GM21390 (cell line): ENCODE measurements at regions not wholly inside any gene's neighbourhood (a gene's known extent, or its start where the extent isn't known, plus 50 kb on each side); places are given as distances from the start of the nearest gene placed in this dataset.

Experiments
- ATAC-seq: cut with Tn5 transposase; IDR thresholded peaks from one replicate; pipeline ENCODE4 v1.9.1; 2021; ENCODE audit not compliant: unreplicated experiment

DNA sequence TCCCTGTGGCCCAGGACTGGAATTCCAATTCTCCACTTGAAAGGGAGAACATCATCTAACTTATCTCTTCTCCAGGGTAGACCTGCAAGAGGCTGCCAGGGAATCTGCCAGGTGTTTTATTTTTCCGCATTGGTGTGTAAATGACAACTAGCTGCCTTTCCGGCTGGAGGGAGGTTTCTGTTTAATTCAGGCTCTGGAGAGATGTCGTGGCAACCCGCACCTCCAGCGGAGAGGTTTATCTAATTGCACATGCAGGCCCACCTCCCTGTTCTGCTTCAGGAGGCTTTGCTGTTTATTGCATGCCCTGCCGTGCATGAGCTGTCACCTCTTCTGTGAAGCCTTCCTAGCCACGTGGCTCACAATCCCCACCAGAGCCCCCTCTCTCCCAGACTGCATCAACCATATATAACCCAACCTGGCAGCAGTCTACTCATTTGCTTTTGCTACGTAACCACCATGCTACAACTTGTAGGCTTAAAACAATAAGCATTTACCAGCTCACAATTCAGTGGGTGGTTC, 151.6 kb downstream of the C1orf94 start:
- no peak for ATAC-seq

DNA sequence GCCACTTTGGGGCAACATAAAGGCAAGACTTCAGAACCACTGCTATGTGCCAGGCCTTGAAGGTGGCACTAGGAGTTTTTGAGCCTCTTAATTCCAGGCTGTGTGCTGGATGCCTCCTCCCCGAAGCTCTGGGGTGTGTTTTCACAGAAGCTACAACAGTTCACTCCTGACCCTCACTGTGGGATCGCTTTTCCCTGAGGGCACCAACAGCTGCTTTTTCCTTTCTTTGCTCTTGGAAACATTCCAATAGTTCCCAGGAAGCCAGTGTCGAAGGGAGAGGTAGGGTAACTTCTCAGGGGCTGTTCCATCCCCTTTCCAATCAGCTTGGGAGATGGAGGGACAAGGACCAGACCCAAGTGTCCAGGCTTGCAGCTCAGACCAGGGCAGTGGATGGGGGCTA, 153.4 kb downstream of the C1orf94 start:
- no peak for ATAC-seq

DNA sequence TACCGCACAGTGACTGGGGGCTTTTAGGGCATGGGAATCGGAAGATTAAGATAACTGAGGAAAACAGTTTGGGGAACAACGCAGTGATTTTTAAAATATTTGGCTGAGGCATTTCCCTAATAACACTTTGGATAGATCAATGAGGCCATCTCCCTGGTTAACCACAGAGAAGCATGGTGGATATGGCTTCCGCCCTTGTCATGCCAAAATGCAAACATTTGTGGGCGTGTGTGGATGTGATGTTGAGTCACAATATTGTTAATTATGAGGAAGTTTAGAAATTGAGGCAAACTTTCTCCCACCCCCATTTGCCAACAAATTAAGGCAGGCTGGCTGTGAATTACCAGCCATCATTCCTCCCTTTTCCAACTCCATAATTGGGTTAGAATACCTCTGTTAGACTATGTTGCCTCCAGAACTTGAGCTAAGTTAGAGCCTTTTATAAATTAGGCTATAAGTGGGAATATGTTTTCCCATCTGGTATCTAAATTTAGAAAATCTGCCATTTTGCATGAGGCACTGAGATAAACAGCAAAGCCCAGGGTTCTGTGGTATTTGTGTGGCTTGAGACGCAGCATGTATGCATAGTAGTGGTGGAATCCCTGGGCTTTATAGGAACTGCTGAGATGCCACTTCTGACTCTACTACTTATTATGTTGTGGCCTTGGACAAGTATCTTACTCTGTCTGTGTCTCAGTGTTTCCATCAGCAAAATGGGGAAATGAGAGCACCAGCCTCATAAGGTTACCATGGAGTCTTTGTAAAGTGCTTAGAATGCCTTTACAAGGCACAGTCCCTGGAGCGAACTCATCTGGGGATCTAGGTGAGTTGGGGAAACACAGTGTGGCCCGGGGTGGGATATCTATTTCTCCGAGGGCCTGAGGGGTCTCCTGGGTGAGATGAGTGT, 154.6 kb downstream of the C1orf94 start:
- no peak for ATAC-seq

DNA sequence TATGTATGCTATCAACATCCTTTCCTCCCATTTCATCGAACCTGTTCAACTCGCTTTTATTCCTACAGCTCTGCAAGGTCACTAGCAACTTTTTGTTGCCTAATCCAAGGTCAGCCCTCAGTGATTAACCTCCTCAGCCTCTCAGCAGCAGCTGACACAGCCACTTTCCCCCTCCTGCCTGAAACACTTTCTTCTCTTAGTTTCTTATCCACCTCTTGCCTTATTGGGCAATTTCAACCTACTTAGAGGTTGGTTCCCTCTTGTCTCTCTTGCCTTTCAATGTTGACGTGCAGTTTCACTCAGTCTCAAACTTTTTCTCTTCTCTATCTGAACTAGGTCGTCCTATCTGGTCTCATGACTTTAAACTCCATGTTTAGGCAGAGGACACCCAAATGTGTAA, 156.3 kb downstream of the C1orf94 start:
- no peak for ATAC-seq

DNA sequence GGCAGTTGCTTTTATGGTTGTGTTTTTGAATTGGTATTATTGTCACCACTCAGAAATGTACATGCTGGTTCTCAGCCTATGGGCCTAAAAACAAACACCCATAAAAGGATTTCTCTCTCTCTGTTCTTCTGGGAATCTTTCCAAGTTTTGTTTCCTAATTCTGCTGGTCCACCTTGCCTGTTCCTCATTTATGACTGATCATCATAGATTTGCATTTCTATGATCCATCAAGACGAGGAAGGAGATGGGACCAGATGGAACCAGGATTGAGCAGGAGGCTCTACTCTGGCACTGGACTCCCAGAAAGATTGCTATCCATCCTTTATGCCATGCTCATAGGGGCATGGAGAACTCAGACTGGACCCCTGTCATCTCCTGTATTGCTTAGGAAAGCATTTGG, 162.2 kb downstream of the C1orf94 start:
- no peak for ATAC-seq

DNA sequence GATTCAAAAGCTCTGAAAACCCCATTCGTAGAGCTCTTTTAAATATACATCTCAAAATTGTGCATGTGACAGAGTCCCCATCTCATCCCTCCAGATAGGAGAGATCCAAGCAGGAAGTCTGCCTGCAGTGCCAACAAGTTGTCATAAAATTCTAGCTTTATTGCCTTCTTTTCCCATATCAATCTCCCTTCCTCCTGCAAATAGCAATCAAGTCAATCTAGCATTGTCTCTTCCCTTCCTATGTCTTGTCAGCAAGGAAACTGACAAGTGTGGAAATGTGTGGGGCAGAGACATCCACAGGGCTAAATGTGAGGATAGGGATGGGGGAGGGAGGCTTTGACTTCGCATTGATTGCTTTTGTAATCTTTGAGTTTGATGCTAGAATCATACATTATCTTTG, 165.2 kb downstream of the C1orf94 start:
- no peak for ATAC-seq

DNA sequence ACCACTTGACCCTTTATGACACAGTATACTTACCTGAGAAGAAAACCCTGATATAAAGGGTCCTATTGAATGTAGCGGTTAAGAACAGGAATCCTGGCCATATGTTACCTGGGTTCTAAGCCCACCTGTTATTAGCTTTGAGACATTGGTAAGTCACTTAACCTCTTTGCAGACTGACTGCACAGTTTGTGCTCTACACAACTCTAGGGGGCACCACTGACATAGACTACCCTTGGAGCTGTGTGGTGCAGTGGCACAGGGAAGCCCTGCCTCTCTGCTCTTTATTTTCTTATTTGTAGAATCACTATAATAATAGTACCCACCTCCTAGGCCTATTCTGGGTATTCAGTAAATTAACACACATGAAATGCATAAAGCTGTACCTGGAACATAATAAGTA, 165.6 kb downstream of the C1orf94 start:
- no peak for ATAC-seq

DNA sequence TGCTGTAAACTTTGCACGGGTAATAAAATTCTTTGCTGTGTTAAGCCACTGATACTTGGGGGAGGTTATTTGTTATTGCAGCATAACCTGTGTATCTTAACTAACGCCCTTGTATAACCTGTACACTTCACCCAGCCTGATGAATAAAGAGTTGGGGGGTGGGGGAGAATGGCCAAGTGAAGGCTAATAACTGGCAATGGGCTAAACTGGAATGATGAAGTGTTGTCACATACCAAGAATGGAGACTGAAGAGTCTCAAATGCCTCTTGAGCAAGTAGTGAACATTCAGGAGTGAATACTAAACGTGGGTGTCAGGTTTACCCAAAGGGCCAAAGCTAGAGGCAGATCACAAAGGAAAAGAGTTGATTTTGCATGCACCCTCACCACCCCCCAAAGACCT, 169.4 kb downstream of the C1orf94 start:
- ATAC-seq: no peak

DNA sequence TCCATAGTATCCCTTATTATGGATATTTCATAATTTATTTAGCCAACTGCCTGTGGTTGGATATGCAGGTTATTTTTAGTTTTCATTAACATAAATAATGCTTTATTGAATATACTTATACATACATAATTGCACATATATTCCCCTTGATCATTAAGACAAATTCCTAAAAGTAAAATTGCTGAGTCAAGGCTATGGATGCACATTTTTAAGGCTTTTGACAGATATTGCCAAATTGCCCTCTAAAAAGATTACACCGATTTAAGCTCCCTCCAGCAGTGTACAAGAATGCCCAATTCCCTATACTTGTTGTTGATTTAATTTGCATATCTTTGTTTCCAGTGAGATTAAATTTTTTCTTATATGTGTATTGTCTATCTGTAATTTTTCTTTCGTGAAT, 176.7 kb downstream of the C1orf94 start:
- no peak for ATAC-seq

DNA sequence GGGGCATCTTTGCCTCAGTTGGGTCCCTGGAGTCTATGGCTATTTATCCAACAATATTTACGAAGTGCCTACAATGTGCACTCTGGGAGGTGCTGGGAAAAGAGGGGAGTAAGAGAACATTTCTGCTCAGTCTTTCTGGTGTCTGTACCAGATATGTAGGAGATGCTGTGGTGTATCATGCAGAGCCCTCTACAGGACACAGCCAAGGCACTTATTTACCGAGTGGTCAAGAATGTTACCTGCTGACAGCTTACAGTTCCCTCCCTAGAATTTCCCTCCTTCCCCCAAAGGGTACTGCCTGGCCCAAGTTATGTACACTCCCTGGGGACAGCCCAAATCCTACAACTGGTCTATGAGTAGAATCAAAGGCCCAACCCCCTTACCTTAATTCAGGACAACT, 177.7 kb downstream of the C1orf94 start:
- no peak for ATAC-seq

DNA sequence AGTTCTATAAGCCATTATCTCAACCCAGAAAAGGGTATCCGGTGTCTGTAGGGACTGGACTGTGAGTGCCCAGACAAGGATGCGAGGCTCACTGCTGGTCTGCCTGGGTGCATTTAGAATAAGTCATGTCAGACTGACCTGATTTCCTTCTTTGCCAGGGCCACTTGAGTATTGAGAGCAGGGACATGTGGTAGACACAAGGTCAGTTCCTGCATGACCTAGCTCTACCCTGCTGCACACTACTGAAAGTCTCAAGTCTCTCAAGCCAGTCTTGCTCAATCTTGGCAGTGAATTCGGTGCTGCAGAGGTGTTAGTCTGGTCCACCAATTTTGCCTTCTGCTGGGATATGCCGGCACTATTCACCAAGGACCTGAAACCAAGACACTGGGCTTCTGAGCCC, 180.1 kb downstream of the C1orf94 start:
- ATAC-seq: no peak

DNA sequence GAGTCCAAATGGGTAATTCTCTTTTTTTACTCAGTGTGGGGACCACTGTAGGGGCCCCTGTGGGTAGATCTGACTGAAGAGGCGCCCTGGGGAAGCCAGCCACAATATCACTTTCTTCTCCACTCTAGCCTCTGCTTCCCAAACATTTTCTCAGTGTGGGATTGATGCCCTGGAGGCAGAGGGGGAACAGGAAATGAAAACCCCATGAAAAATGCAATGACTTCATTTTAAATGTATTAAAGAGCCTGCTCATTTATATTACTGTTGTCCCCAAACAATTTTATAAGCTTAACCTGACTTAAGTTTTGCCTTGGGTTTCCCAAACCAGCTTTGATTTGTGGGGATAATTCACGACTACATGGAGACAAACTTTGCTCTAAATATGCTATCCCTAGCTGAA, 181.9 kb downstream of the C1orf94 start:
- ATAC-seq: no peak

DNA sequence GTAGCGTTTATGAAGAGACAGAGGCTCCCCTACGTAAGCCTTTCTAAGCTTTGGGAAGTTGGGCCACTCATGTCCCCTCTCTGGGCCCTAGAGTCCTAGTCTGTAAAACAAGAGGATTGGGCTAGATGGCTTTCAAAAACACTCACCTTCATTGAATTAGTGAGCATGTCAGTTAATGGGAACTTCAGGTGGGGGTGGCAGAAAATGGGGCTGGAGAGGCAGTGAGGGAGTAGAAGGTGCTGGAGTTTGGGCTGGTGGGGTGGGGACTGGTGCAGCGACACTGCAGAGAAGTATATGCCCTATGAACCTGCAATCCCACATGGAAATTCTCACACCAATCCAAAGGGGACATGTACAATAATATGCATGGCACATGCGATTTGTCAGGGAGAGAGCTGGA, 182.7 kb downstream of the C1orf94 start:
- ATAC-seq: no peak

DNA sequence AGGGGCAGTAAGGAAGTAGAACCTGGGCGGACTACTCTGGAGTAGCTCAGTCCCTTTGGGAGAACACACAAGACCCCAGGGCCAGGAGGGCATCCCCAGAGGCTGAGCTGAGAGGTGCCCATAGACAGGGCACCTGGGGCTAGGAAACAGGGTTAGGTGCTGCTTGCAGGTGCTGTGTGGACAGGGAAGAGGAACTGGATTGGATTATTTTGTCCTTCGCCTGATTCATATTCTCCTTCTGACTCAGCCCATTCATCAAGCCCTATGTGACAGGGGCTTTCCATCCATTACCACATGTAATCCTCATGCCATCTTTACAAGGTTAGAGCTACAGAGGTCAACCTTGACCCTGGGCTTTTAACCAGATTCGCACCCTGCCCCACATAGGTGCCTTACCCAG, 183.9 kb downstream of the C1orf94 start:
- no peak for ATAC-seq

DNA sequence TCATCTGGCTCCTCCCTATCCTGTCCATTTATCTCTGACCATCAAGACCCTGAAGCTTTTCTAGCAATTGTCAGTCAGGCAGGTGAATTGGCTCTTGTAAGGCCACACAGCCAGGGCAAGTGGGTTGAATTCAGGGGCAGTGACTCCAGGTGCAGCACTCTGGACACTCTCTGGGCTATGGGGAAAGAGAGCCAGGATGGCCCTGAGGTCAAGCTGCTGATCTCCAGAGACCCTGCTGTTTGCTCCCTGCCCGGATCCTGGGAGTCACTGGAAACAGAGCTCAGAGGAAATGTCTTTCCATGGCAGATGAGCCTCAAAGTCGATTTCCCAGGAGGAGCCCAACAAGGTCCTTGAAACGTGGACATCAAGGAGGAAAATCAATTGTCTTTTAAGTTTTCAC, 184.4 kb downstream of the C1orf94 start:
- no peak for ATAC-seq

DNA sequence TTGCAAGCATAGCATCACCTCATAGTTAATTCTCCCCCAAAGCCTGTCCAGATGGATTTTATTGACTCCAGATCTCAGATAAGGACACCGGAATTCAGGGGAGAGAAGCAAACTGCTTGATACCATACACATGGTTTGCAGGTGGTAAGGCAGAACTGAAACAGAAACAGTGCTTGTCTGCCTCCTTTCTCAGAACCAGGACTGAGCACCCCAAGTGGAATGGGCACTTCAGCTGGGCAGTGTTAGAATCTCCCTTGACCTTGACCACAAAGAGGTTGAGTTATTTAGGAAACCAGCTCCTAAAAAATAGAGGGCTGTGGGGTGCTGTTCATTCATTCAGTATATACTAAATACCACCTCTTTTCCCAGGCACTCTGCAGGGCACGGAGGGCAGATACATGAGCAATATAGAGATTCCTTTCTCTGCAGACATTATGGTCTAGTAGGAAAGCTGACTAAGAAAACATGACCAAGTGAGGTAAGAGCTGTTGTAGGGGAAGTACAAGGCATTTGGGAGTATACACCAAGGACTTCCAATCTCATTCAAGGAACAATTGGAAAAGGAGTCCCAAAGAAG, 185.2 kb downstream of the C1orf94 start:
- no peak for ATAC-seq

DNA sequence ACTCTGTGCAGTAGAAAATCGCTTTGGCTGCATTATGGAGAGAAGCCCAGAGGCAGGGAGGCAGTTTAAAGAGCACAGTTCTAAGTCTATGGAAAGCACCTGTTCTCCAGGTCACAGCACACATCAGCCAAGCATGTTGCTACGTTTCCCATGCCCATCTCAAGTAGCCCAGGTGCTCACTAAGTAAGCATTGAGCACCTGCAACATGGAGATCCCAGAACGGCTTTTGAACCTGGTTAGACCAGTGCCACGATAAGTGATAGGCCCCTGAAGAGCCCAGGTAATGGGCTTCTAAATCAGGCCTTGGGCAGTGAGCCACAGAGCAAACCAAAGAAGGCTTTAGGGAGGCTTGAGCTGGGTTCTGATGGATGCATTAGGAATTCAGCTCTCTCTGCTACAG, 186.2 kb downstream of the C1orf94 start:
- no peak for ATAC-seq

DNA sequence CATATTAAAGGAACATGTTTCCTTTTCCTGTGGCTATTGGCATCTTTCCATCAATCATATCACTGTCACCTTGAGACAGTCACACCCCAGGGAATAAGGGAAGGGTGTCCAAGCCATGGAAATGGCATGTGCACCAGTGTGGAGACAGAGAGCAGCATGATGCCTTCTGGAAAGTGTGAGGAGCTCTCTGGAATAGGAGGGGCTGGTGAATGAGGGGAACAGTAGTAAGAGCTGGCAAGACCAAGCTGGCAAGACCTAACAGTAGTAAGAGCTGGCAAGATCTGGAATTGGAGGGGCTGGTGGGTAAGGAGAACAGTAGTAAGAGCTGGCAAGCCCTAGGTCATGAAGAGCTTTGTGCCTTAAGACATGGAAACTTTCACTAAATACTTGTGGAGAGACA, 186.7 kb downstream of the C1orf94 start:
- no peak for ATAC-seq

DNA sequence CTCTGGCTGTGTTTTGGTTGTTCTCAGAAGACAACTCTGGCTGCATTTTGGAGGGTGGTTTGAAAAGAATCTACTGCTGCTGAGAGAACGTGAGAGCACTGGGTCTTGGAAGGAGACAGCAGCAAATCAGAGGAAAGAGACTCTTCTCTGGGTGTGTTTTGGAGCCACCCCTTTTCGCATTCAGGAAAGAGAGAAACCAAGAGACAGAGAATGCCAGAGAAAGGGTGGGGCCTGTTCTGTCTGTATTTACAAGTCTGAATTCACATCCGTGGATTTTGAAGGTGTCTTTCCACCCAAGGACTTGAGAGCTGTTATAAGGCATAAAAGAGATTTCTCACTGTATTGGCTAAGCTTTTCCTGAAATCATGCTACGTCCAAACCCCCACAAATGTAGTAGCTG, 187.2 kb downstream of the C1orf94 start:
- no peak for ATAC-seq

DNA sequence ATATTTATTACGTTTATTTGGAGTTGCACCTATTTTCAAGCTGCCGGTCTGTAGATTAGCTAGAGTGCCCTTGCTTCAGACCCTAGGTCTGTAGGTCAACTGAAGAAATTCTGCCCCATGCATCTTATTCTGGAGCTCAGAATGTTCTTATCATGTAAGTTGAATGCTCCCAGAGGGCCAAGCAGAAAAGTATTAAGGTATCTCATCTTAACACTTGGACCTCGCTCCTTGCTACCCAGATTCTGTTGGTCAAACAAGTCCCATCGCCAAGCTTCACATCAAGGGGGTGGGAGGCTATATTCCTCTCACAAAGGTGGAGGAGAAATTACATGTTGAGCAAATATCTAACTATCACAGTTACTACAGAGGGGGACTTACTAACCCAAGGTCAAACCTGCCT, 187.7 kb downstream of the C1orf94 start:
- no peak for ATAC-seq

DNA sequence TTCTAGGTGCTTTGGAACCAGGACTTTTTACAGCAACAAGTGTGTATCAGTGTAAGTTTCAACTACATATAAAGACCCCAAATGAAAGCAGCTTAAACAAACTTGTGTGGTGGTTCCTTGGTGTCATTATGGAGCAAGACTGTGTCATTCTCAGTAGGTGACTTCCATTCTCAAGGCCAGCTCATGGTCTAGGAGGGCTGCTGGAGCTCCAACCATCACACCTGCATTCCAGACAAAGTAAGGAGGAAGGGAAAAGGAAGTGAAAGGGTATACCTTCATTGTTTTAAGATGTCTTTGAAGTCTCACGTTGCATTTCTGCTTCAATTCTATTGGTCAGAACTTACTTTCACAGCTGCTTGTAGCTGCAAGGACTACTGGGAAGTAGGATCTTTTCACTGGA, 188.6 kb downstream of the C1orf94 start:
- no peak for ATAC-seq

DNA sequence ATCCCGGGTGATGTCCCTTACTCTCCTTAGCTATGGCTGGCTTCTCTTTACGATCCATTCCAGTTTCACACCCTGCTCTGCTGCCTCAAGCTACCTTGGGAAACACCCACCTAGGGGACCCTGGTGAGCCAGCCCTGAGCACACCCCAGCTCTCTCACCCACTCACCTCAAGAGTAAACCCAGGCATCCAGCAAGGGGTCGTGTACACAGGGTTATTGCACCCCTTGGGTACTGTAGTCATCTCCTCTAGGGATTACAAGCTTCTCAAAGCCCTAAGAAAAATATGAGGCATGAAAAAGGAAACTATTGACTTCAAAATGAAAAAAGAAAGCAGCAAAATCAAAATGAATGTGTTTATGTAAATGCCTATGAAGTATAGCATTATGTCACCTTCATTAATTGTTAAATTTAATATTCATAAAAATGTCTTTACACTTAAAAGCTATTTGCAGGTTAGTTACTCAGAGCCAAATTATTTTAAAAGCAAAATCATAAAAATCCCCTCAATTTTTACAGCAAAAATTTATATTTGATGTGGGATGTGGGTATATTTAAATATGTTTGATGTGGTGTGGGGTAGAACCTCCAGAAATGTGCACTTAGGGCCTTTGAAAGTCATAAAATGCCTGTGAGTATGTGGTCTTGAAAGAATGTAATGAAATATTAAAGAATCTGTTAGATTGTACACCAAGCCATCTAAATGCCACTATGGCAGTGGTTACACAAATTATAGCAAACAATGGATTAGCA, 190.3 kb downstream of the C1orf94 start:
- ATAC-seq: no peak
